C4-2B (cell line): ENCODE measurements at regions not wholly inside any gene's neighbourhood (a gene's known extent, or its start where the extent isn't known, plus 50 kb on each side); places are given as distances from the start of the nearest gene placed in this dataset.

Experiments
- CTCF ChIP-seq: fragments of 450-650 bp; conservative IDR thresholded peaks from 2 replicates; pipeline ENCODE4 v1.5.1; 2017; ENCODE audit warnings: mild to moderate bottlenecking
- ZFX ChIP-seq: fragments of 450-650 bp; IDR thresholded peaks from 2 replicates; pipeline ENCODE4 v1.6.1; 2017

- TF ChIP-seq CTCF (no peak), ZFX (no peak)
These were observed 179.8 kb downstream of the SOD2 start for GRCh38 chr6:159513074-159513720.
